SU-DHL-6 (cell line): ENCODE measurements at regions not wholly inside any gene's neighbourhood (a gene's known extent, or its start where the extent isn't known, plus 50 kb on each side); places are given as distances from the start of the nearest gene placed in this dataset.

Experiments used
- CTCF ChIP-seq: fragments of 200-600 bp; sonication (generic); IDR thresholded peaks from one replicate; pipeline ENCODE4 v1.5.1; 2017; ENCODE audit warnings: antibody characterized with exemption, mild to moderate bottlenecking, low read length, moderate library complexity; ENCODE audit not compliant: insufficient read depth, poor library complexity, severe bottlenecking
- EZH2phosphoT487 ChIP-seq: fragments of 200-600 bp; sonication (generic), shearing (Covaris generic); conservative IDR thresholded peaks from 2 replicates; pipeline ENCODE4 v1.6.1; 2018; ENCODE audit warnings: mild to moderate bottlenecking, antibody characterized with exemption, low read length, moderate library complexity, mixed read lengths

DNA sequence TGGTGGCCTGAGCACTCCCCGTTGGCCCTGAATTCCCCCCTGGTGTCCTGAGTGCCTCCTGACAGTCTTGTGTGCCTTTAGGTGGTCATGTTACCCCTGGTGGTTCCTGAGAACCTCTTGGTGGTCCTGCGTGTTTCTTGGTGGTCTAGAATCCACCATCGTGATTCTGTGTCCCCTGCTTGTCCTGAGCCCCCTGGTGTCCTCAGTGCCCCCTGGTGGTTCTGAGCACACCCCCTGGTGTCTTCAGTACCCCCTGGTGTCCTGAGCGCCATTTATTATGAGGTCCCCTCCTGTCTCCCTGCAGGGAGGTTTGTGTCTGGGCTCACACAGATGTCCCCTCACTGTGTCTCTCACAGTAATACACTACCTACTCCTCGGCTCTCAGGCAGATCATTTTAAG, 61.3 kb upstream of the MAL start:
- TF ChIP-seq CTCF: no peak
- TF ChIP-seq EZH2phosphoT487: no peak
